ENCODE measurements at regions not wholly inside any gene's neighbourhood (a gene's known extent, or its start where the extent isn't known, plus 50 kb on each side); places are given as distances from the start of the nearest gene placed in this dataset.
"Not testable (repeated sequence)": the region's sequence is repeated elsewhere in the genome, so short reads cannot be mapped to it uniquely, and the experiment has no call there.

- no peak for DNase-seq (ENCODE audit: low read depth in 2 of 2)
These were observed 70.8 kb downstream of the YTHDF1 start for GRCh38 chr20:63145156-63145555.

- no peak for DNase-seq (ENCODE audit: low read depth in 2 of 2)
These were observed 73.0 kb downstream of the YTHDF1 start for GRCh38 chr20:63142933-63143332.

- no peak for DNase-seq (ENCODE audit: low read depth in 2 of 2)
These were observed 74.4 kb downstream of the YTHDF1 start for GRCh38 chr20:63141531-63141930.

GRCh38 chr20:63140514-63141433 lies 75.2 kb downstream of the YTHDF1 start:
- DNase-seq (ENCODE audit: low read depth in 2 of 2) = no peak

- DNase-seq (ENCODE audit: low read depth in 2 of 2) = no peak
These were observed 76.1 kb downstream of the YTHDF1 start for GRCh38 chr20:63139837-63140236.

GRCh38 chr20:63139356-63139755 lies 76.6 kb downstream of the YTHDF1 start:
- no peak for DNase-seq (ENCODE audit: low read depth in 2 of 2)

- DNase-seq (ENCODE audit: low read depth in 2 of 2) = no peak
These were observed 77.0 kb downstream of the YTHDF1 start for GRCh38 chr20:63138855-63139341.

- DNase-seq (ENCODE audit: low read depth in 2 of 2) = no peak
These were observed 78.0 kb downstream of the YTHDF1 start for GRCh38 chr20:63137851-63138415.

- DNase-seq (ENCODE audit: low read depth in 2 of 2) = no peak
These were observed 79.6 kb downstream of the YTHDF1 start for GRCh38 chr20:63136296-63136695.

GRCh38 chr20:63135411-63135810 lies 80.5 kb downstream of the YTHDF1 start:
- no peak for DNase-seq (ENCODE audit: low read depth in 2 of 2)

- DNase-seq (ENCODE audit: low read depth in 2 of 2) = not testable (repeated sequence)
These were observed 81.1 kb downstream of the YTHDF1 start for GRCh38 chr20:63134711-63135361.

- DNase-seq (ENCODE audit: low read depth in 2 of 2) = peak in 1 of 2 donors; percentile 10
These were observed 81.7 kb downstream of the YTHDF1 start for GRCh38 chr20:63134201-63134612.

GRCh38 chr20:63133481-63134091 lies 82.3 kb downstream of the YTHDF1 start:
- no peak for DNase-seq (ENCODE audit: low read depth in 2 of 2)

- no peak for DNase-seq (ENCODE audit: low read depth in 2 of 2)
These were observed 83.0 kb downstream of the YTHDF1 start for GRCh38 chr20:63132715-63133471.

- no peak for DNase-seq (ENCODE audit: low read depth in 2 of 2)
These were observed 83.7 kb downstream of the YTHDF1 start for GRCh38 chr20:63132131-63132714.

GRCh38 chr20:63130658-63131577 lies 85.0 kb downstream of the YTHDF1 start:
- no peak for DNase-seq (ENCODE audit: low read depth in 2 of 2)

- no peak for DNase-seq (ENCODE audit: low read depth in 2 of 2)
These were observed 85.8 kb downstream of the YTHDF1 start for GRCh38 chr20:63129991-63130657.

- no peak for DNase-seq (ENCODE audit: low read depth in 2 of 2)
These were observed 86.5 kb downstream of the YTHDF1 start for GRCh38 chr20:63129376-63129965.

- no peak for DNase-seq (ENCODE audit: low read depth in 2 of 2)
These were observed 87.0 kb downstream of the YTHDF1 start for GRCh38 chr20:63128956-63129355.
